ENCODE measurements at regions not wholly inside any gene's neighbourhood (a gene's known extent, or its start where the extent isn't known, plus 50 kb on each side); places are given as distances from the start of the nearest gene placed in this dataset.

GRCh38 chr9:118891213-118891612, 478.0 kb downstream of the BRINP1 start:
- in situ Hi-C loops (cut with MboI; ENCODE audit: low pct_unique_long_range_greater_than_20kb, low sequenced_read_pairs) = no loop called here
- no peak for DNase-seq

GRCh38 chr9:118896324-118897000, 472.8 kb downstream of the BRINP1 start:
- in situ Hi-C loops (cut with MboI; ENCODE audit: low pct_unique_long_range_greater_than_20kb, low sequenced_read_pairs) = no loop called here
- DNase-seq = no peak

GRCh38 chr9:118918180-118918579, 451.1 kb downstream of the BRINP1 start:
- no peak for DNase-seq
- in situ Hi-C loops (cut with MboI; ENCODE audit: low pct_unique_long_range_greater_than_20kb, low sequenced_read_pairs) = no loop called here

- DNase-seq = no peak
- in situ Hi-C loops (cut with MboI; ENCODE audit: low pct_unique_long_range_greater_than_20kb, low sequenced_read_pairs) = no loop called here
Measured at GRCh38 chr9:118928722-118929121, 440.5 kb downstream of the BRINP1 start.

GRCh38 chr9:118929287-118929686, 439.9 kb downstream of the BRINP1 start:
- in situ Hi-C loops (cut with MboI; ENCODE audit: low pct_unique_long_range_greater_than_20kb, low sequenced_read_pairs) = no loop called here
- no peak for DNase-seq

GRCh38 chr9:118931941-118932340, 437.3 kb downstream of the BRINP1 start:
- no peak for DNase-seq
- in situ Hi-C loops (cut with MboI; ENCODE audit: low pct_unique_long_range_greater_than_20kb, low sequenced_read_pairs) = no loop called here

GRCh38 chr9:118938581-118938980, 430.7 kb downstream of the BRINP1 start:
- no peak for DNase-seq
- in situ Hi-C loops (cut with MboI; ENCODE audit: low pct_unique_long_range_greater_than_20kb, low sequenced_read_pairs) = no loop called here

GRCh38 chr9:118940473-118940872, 428.8 kb downstream of the BRINP1 start:
- in situ Hi-C loops (cut with MboI; ENCODE audit: low pct_unique_long_range_greater_than_20kb, low sequenced_read_pairs) = no loop called here
- DNase-seq = no peak

GRCh38 chr9:118946669-118947068, 422.6 kb downstream of the BRINP1 start:
- no peak for DNase-seq
- in situ Hi-C loops (cut with MboI; ENCODE audit: low pct_unique_long_range_greater_than_20kb, low sequenced_read_pairs) = no loop called here

- in situ Hi-C loops (cut with MboI; ENCODE audit: low pct_unique_long_range_greater_than_20kb, low sequenced_read_pairs) = no loop called here
- DNase-seq = no peak
Measured at GRCh38 chr9:118954857-118955256, 414.4 kb downstream of the BRINP1 start.

GRCh38 chr9:118957585-118957984, 411.6 kb downstream of the BRINP1 start:
- no peak for DNase-seq
- in situ Hi-C loops (cut with MboI; ENCODE audit: low pct_unique_long_range_greater_than_20kb, low sequenced_read_pairs) = no loop called here

- in situ Hi-C loops (cut with MboI; ENCODE audit: low pct_unique_long_range_greater_than_20kb, low sequenced_read_pairs) = no loop called here
- no peak for DNase-seq
Measured at GRCh38 chr9:118959366-118959765, 409.9 kb downstream of the BRINP1 start.

- in situ Hi-C loops (cut with MboI; ENCODE audit: low pct_unique_long_range_greater_than_20kb, low sequenced_read_pairs) = no loop called here
- no peak for DNase-seq
Measured at GRCh38 chr9:118961857-118962256, 407.4 kb downstream of the BRINP1 start.

- in situ Hi-C loops (cut with MboI; ENCODE audit: low pct_unique_long_range_greater_than_20kb, low sequenced_read_pairs) = no loop called here
- no peak for DNase-seq
Measured at GRCh38 chr9:118962426-118962825, 406.8 kb downstream of the BRINP1 start.

- in situ Hi-C loops (cut with MboI; ENCODE audit: low pct_unique_long_range_greater_than_20kb, low sequenced_read_pairs) = no loop called here
- no peak for DNase-seq
Measured at GRCh38 chr9:118963674-118964073, 405.6 kb downstream of the BRINP1 start.

- in situ Hi-C loops (cut with MboI; ENCODE audit: low pct_unique_long_range_greater_than_20kb, low sequenced_read_pairs) = no loop called here
- DNase-seq = no peak
Measured at GRCh38 chr9:118967901-118968300, 401.3 kb downstream of the BRINP1 start.

- in situ Hi-C loops (cut with MboI; ENCODE audit: low pct_unique_long_range_greater_than_20kb, low sequenced_read_pairs) = no loop called here
- no peak for DNase-seq
Measured at GRCh38 chr9:118975736-118976135, 393.5 kb downstream of the BRINP1 start.

GRCh38 chr9:118976160-118976559, 393.1 kb downstream of the BRINP1 start:
- in situ Hi-C loops (cut with MboI; ENCODE audit: low pct_unique_long_range_greater_than_20kb, low sequenced_read_pairs) = no loop called here
- no peak for DNase-seq

- DNase-seq = no peak
- in situ Hi-C loops (cut with MboI; ENCODE audit: low pct_unique_long_range_greater_than_20kb, low sequenced_read_pairs) = no loop called here
Measured at GRCh38 chr9:118984607-118985006, 384.6 kb downstream of the BRINP1 start.

- in situ Hi-C loops (cut with MboI; ENCODE audit: low pct_unique_long_range_greater_than_20kb, low sequenced_read_pairs) = no loop called here
- no peak for DNase-seq
Measured at GRCh38 chr9:118985851-118986250, 383.4 kb downstream of the BRINP1 start.

- DNase-seq = no peak
- in situ Hi-C loops (cut with MboI; ENCODE audit: low pct_unique_long_range_greater_than_20kb, low sequenced_read_pairs) = no loop called here
Measured at GRCh38 chr9:118987167-118987566, 382.1 kb downstream of the BRINP1 start.

All from KBM-7 (cell line).